Astrocyte of the spinal cord (primary cell): ENCODE measurements at regions not wholly inside any gene's neighbourhood (a gene's known extent, or its start where the extent isn't known, plus 50 kb on each side); places are given as distances from the start of the nearest gene placed in this dataset.
A peak's percentile ranks its signal among the peaks of the same experiment; 100 is the strongest.

Experiments used
- DNase-seq: peaks from one replicate; pipeline ENCODE4 v3.0.0; 2011; ENCODE audit warnings: low read depth, low spot score
- H3K4me3 ChIP-seq: 2 replicates; pipeline ENCODE4 v1.5.1; 2011; ENCODE audit warnings: low read depth, mild to moderate bottlenecking, low read length, moderate library complexity
- in situ Hi-C: cut with HindIII; loops from 2 replicates; pipeline ENCODE4 v1.10.0; 2017; ENCODE audit warnings: low sequenced_read_pairs
- TF ChIP-seq, protein P1 (sequence below): IDR thresholded peaks from 2 replicates; pipeline ENCODE4 v1.5.1; 2012; ENCODE audit warnings: low read depth, mild to moderate bottlenecking, low read length, inconsistent platforms

DNA sequence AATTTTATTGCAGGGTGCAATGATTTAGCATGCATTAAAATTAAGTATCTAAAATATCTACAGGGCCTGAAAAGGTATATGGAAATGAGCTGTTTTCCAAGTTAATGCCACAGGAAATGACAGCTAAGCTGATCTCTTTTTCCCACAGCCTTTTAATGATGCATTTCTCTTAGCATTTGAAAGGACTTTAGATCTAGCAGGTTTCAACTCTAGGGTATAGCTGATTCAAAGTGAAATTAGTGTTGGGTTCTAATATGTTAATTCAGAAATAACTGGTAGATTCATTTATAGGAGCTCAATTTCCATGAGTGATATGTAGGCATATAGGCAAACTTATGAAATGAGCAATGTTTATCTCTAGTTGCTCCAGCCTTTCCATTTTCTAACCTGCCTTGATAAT lies 274.2 kb downstream of the CASP12 start:
- in situ Hi-C loops = no loop called here
- TF ChIP-seq, protein P1, sequence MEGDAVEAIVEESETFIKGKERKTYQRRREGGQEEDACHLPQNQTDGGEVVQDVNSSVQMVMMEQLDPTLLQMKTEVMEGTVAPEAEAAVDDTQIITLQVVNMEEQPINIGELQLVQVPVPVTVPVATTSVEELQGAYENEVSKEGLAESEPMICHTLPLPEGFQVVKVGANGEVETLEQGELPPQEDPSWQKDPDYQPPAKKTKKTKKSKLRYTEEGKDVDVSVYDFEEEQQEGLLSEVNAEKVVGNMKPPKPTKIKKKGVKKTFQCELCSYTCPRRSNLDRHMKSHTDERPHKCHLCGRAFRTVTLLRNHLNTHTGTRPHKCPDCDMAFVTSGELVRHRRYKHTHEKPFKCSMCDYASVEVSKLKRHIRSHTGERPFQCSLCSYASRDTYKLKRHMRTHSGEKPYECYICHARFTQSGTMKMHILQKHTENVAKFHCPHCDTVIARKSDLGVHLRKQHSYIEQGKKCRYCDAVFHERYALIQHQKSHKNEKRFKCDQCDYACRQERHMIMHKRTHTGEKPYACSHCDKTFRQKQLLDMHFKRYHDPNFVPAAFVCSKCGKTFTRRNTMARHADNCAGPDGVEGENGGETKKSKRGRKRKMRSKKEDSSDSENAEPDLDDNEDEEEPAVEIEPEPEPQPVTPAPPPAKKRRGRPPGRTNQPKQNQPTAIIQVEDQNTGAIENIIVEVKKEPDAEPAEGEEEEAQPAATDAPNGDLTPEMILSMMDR = no peak
- no peak for DNase-seq
- H3K4me3 ChIP-seq = no peak overlapping the region

DNA sequence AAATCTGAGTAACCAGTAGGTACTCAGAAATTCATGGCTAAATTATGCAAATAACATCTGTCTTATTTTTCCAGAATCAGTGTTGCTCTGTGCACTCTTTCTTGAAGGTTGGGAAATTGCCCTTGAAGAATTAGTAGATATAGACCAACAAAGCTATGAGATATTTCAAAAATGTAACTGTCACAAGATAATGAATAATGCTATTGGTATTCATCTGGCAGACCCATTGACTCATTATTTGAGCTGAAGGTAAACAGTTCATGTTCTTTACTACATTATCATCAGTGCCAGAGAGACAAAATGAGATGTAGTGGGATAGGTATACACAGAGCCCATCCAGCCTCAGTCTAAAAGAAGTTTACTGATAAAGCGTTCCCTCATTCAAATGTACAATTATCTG lies 274.7 kb downstream of the CASP12 start:
- in situ Hi-C loops = no loop called here
- peak; percentile 14 for DNase-seq
- TF ChIP-seq, protein P1 = no peak
- H3K4me3 ChIP-seq = no peak overlapping the region

DNA sequence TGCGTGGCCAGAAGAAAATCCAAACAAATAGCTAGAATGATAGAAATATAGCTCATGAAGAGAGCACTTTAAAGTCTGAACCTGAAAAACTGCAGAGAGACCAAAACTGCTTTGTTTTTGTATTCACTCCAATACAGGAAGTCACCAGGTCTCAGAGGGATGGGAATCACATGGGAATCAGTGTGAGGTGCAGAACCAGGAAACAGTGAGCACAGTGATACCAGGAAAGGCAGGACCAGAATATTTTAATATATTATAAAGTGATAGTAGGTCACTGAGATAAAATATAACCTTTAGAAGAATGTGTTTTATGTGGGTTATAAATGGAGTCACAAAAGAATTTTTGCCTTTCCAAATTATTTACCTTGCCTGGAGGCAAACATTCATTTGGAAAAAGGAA lies 277.3 kb downstream of the CASP12 start:
- H3K4me3 ChIP-seq = no peak overlapping the region
- TF ChIP-seq, protein P1 = no peak
- no peak for DNase-seq
- in situ Hi-C loops = no loop called here

DNA sequence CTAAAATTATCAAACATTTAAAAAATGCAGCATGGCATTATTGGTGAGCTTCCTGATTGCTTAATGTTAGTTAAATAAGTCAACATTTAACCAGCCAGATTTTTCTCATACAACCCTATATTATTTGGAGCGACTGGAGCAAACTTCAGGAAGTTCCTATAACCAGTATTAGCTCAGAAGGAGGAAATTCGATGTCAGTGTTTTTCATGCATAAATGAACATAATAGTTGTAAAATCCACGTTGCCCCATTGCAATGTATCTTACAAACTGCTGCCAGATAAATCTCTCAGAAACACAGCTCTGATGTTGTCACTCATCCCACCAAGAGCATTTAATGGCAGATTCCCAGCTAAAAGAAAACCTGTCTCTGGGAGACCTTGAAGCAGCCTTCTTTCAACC lies 278.5 kb downstream of the CASP12 start:
- in situ Hi-C loops = no loop called here
- DNase-seq = no peak

DNA sequence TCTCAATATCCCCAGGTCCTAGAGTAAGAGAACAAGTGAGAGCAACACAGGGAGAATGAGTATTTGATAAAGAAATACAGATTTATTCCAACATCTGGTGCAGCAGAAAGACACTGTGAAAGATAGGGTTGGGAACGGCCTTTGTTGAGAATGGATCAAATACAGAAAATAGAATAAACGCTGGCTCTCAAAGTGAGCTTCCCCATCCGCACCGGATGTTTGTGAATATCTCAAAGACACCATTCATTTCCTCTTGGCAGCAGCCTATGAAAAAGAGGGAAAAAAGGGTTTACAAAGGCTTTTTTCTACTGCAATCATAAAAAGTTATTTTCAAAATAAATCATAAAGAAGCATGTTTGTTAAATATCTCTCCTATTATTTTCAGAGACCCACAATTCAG lies 279.3 kb downstream of the CASP12 start:
- TF ChIP-seq, protein P1 = no peak
- in situ Hi-C loops = no loop called here
- H3K4me3 ChIP-seq = no peak overlapping the region
- no peak for DNase-seq

More for the DNA sequence above, 278.5 kb downstream of the CASP12 start:
- TF ChIP-seq, protein P1 = no peak
- no peak overlapping the region for H3K4me3 ChIP-seq

DNA sequence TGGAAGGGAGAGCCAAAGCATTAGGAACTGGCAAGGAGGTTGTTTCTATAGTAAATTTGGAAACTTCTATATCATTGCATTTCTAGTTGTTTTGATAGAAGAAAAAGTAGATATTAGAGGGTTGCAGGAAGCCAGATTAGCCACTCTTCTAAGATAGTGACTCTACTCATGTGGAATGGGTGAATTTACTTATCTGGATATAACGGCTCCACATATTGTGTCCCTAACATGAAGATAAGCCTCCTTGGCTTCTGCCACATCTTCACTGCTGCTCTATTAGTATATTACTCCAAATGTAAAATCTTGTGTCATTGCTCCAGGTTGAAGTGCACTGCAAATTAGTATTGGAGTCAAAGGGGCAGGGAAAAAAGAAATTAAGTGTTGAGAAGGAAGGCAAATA lies 283.3 kb downstream of the CASP12 start:
- H3K4me3 ChIP-seq = no peak overlapping the region
- no peak for DNase-seq
- in situ Hi-C loops = no loop called here
- TF ChIP-seq, protein P1 = no peak

DNA sequence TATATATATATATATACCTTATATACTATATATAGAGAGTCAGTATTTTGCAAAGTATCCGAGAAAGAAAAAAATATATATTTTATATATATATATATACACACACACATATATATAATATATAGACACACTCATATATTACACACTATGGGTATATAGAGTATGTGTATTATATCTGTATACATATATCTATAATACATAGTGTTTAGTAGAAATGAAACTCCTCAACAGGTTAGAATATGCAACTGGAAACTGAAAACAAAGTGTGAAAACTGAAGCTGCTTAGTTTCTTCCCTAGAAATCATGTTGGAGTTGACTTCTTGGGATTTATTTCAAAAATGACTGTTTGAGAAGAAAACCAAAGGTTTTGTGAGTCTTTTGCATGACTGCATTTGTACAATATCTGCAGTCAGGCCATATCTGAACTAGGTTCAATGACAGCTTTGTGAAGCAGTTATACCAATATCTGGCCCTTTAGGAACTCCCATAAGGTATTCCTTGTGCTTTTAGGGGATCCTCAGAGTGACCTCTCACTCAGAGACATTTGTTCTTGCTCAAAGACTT lies 284.1 kb downstream of the CASP12 start:
- no peak overlapping the region for H3K4me3 ChIP-seq
- no peak for DNase-seq
- TF ChIP-seq, protein P1 = no peak
- in situ Hi-C loops = no loop called here
